ENCODE measurements at regions not wholly inside any gene's neighbourhood (a gene's known extent, or its start where the extent isn't known, plus 50 kb on each side); places are given as distances from the start of the nearest gene placed in this dataset.
A peak's percentile ranks its signal among the peaks of the same experiment; 100 is the strongest.

GRCh38 chr15:60219866-60220265, 177.9 kb downstream of the ANXA2 start:
- H3K27ac ChIP-seq = no peak overlapping the region
- TF ChIP-seq, protein P1, sequence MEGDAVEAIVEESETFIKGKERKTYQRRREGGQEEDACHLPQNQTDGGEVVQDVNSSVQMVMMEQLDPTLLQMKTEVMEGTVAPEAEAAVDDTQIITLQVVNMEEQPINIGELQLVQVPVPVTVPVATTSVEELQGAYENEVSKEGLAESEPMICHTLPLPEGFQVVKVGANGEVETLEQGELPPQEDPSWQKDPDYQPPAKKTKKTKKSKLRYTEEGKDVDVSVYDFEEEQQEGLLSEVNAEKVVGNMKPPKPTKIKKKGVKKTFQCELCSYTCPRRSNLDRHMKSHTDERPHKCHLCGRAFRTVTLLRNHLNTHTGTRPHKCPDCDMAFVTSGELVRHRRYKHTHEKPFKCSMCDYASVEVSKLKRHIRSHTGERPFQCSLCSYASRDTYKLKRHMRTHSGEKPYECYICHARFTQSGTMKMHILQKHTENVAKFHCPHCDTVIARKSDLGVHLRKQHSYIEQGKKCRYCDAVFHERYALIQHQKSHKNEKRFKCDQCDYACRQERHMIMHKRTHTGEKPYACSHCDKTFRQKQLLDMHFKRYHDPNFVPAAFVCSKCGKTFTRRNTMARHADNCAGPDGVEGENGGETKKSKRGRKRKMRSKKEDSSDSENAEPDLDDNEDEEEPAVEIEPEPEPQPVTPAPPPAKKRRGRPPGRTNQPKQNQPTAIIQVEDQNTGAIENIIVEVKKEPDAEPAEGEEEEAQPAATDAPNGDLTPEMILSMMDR (IDR thresholded peaks at IDR 0.05) = no peak
- FAIRE-seq (no peak), DNase-seq (no peak), ATAC-seq (no peak)
- H3K27me3 ChIP-seq = peaks cover 0 to 5% (median 0%) of the 10 kb centered on the region in 4 donors
- intact Hi-C loops (cut with DNase I) = no loop called here
- H3K4me3 ChIP-seq = no peak overlapping the region
- H3K9me3 ChIP-seq = no peaks in the 10 kb centered on the region
- no peaks in the 10 kb centered on the region for H3K36me3 ChIP-seq
- no peaks in the 10 kb centered on the region for H3K4me1 ChIP-seq
- WGBS, 2 donors = 97 to 98% methylated on average over 3 of the region's 3 CpGs

GRCh38 chr15:60221356-60221755, 176.4 kb downstream of the ANXA2 start:
- intact Hi-C loops (cut with DNase I) = no loop called here
- H3K27ac ChIP-seq = no peak overlapping the region
- H3K36me3 ChIP-seq = no peaks in the 10 kb centered on the region
- DNase-seq (no peak), ATAC-seq (no peak), FAIRE-seq (no peak)
- peaks cover 0 to 5% (median 0%) of the 10 kb centered on the region in 4 donors for H3K27me3 ChIP-seq
- no peaks in the 10 kb centered on the region for H3K4me1 ChIP-seq
- no peaks in the 10 kb centered on the region for H3K9me3 ChIP-seq
- H3K4me3 ChIP-seq = no peak overlapping the region
- TF ChIP-seq, protein P1 (IDR thresholded peaks at IDR 0.05) = no peak

DNA sequence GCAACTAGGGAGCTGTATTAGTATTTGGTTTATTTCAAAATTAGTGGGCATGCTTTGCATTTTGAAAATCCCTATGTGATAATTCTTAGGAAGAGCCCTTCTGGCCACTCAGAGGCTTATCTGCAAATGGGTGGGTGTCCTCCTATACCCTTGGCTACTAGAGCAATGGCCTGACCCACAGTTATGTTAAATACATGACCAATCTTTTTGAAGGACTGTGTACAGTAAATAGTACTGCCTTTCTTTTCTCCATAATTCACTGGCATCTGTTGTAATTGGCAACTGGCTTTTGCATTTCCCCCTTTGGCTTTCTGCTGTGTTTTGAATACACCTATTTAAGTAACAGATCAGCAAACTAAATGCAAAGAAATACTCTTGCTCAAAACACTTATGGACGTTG, 175.4 kb downstream of the ANXA2 start:
- no peak overlapping the region for H3K4me3 ChIP-seq
- H3K36me3 ChIP-seq = no peaks in the 10 kb centered on the region
- intact Hi-C loops (cut with DNase I) = no loop called here
- H3K27me3 ChIP-seq = no peaks in the 10 kb centered on the region
- no peaks in the 10 kb centered on the region for H3K4me1 ChIP-seq
- H3K9me3 ChIP-seq = no peaks in the 10 kb centered on the region
- TF ChIP-seq, protein P1 (IDR thresholded peaks at IDR 0.05) = no peak
- no peak for DNase-seq
- ATAC-seq = no peak
- no peak overlapping the region for H3K27ac ChIP-seq
- WGBS, 2 donors = 85 to 88% methylated on average over 1 of the region's 1 CpG
- FAIRE-seq = no peak

DNA sequence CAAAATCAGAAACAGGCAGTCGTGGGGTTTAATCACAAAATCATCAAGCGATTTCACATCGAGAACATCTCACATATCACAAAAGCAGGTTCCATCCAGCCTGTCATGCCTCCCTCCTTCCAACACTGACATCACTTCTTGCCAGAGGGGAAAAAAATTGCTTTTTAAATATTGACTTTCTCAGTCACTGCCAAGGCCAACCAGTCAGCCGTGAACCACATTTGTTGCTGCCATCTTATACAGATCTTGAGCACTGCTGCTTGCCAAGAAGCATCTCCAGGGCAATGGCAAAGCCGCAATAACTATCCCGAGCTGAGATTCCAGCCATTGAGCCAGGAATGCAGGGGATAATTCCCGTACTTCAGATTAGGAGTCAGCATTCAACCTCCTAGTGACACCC, 174.6 kb downstream of the ANXA2 start:
- H3K27ac ChIP-seq = no peak overlapping the region
- no peaks in the 10 kb centered on the region for H3K27me3 ChIP-seq
- ATAC-seq (peak; percentile 60 to 87 (median 82)), DNase-seq (peak in 3 of 6 donors; percentile 11 to 20 (median 14)), FAIRE-seq (no peak)
- H3K9me3 ChIP-seq = no peaks in the 10 kb centered on the region
- 17 to 20% methylated on average over 7 of the region's 7 CpGs for WGBS, 2 donors
- TF ChIP-seq, protein P1 (IDR thresholded peaks at IDR 0.05) = no peak
- intact Hi-C loops (cut with DNase I) = no loop called here
- no peak overlapping the region for H3K4me3 ChIP-seq
- no peaks in the 10 kb centered on the region for H3K4me1 ChIP-seq
- no peaks in the 10 kb centered on the region for H3K36me3 ChIP-seq

GRCh38 chr15:60226924-60227323, 170.9 kb downstream of the ANXA2 start:
- Histone ChIP-seq H3K4me1 (no peaks in the 10 kb centered on the region), H3K27ac (no peak overlapping the region), H3K27me3 (peaks cover 0 to 4% (median 0%) of the 10 kb centered on the region in 4 donors), H3K9me3 (no peaks in the 10 kb centered on the region), H3K4me3 (no peak overlapping the region), H3K36me3 (no peaks in the 10 kb centered on the region)
- DNase-seq = no peak
- 31 to 34% methylated on average over 7 of the region's 7 CpGs for WGBS, 2 donors
- no peak for ATAC-seq
- intact Hi-C loops (cut with DNase I) = no loop called here
- FAIRE-seq = no peak
- TF ChIP-seq, protein P1 (IDR thresholded peaks at IDR 0.05) = no peak
